ENCODE measurements at regions not wholly inside any gene's neighbourhood (a gene's known extent, or its start where the extent isn't known, plus 50 kb on each side); places are given as distances from the start of the nearest gene placed in this dataset.

DNA sequence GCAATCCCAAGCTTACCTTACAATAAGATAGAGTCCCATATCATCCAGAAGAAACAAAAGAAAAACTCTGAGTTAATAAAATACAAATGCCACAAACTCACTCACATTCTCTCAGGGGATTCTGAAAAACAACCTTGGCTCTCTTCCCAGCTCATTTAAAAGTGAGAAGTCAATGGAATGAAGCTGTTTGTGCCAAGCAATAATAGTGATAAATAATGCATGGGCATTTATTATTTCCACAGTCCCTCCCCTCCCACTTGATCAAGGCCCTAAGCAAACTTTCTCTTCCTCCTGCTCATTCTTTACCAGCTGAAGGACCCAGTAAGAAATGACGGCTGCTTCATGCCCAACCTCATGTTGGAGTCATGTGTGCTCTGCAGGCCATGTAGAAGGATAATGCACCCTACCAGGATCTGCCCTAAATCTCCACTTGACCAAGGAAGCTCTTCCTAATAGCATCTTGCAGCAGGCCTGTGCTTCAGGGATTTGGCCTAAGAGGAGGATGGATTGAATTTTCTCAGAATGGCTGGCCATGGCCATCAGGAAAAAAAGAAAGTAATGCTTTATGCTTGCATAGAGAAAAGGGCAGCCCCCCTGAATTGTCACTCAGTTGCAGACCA, 451.3 kb downstream of the GPAM start:
- BruUV-seq (replicated peaks): no TSS peak
- no peak overlapping the region for H3K4me2 ChIP-seq
- no peaks in the 10 kb centered on the region for H3F3A ChIP-seq (ENCODE audit: insufficient read depth, low read depth)
- intact Hi-C loops (cut with micrococcal nuclease; ENCODE audit: unreplicated experiment): no loop called here
- no peak for TF ChIP-seq EZH2 (IDR thresholded peaks at IDR 0.05; ENCODE audit: low read depth)
- TF ChIP-seq, protein P1, sequence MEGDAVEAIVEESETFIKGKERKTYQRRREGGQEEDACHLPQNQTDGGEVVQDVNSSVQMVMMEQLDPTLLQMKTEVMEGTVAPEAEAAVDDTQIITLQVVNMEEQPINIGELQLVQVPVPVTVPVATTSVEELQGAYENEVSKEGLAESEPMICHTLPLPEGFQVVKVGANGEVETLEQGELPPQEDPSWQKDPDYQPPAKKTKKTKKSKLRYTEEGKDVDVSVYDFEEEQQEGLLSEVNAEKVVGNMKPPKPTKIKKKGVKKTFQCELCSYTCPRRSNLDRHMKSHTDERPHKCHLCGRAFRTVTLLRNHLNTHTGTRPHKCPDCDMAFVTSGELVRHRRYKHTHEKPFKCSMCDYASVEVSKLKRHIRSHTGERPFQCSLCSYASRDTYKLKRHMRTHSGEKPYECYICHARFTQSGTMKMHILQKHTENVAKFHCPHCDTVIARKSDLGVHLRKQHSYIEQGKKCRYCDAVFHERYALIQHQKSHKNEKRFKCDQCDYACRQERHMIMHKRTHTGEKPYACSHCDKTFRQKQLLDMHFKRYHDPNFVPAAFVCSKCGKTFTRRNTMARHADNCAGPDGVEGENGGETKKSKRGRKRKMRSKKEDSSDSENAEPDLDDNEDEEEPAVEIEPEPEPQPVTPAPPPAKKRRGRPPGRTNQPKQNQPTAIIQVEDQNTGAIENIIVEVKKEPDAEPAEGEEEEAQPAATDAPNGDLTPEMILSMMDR (conservative IDR thresholded peaks at IDR 0.05): no peak
- no peak overlapping the region for H3K4me3 ChIP-seq
- H3K9me2 ChIP-seq (ENCODE audit: insufficient read depth): no peaks in the 10 kb centered on the region
- ChIA-PET CTCF (no interaction called here), POLR2A (ENCODE audit: unreplicated experiment) (no interaction called here)
- DNase-seq: no peak
- H3K27me3 ChIP-seq (ENCODE audit: insufficient read depth, low read depth): no peaks in the 10 kb centered on the region
- H4K20me1 ChIP-seq (ENCODE audit: insufficient read depth): no peaks in the 10 kb centered on the region
- no peaks in the 10 kb centered on the region for H3K79me2 ChIP-seq (ENCODE audit: low read depth)
- no peaks in the 10 kb centered on the region for H3K36me3 ChIP-seq (ENCODE audit: low read depth)
- no peak overlapping the region for H3K27ac ChIP-seq
- H3K9me3 ChIP-seq (ENCODE audit: insufficient read depth, low read depth): no peaks in the 10 kb centered on the region
- H2AFZ ChIP-seq: no peak overlapping the region
- no peaks in the 10 kb centered on the region for H3K4me1 ChIP-seq (replicated peaks; ENCODE audit: insufficient read depth)

DNA sequence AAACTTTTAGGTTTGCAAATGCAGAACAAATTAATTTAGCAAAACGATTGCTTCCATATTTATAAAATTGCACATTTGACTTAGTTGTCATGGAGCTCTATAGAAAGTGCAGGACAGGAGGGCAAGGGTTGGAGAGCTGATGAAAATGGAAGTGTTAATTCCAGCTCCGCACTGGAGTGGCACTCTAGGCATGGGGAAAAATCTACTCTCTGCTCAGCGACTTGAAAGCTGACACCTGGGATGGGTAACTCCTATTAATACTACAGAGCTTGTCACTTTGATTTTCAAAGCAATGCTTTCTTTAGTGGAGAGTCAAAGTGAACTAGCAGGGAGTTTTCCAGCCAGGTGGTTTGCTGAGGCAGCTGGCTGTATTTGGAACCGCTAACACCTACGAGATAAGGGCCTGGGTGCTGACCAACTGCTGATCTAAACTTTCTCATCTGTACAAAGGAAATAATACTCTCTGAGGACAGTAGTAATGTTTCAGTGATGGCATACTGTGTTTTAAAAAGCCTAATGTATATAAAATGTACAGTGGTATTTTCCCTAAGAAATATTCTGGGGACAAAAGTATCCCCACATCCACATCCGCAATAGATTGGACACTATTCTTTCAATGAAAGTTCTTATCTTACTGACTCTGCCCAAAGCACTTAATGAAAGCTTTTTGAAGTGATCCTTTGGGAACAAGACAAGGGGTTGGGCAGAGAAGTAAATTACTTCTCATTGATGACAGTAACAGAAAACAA, 444.3 kb downstream of the GPAM start:
- Histone ChIP-seq H3K4me1 (replicated peaks; ENCODE audit: insufficient read depth) (no peaks in the 10 kb centered on the region), H3K27me3 (ENCODE audit: insufficient read depth, low read depth) (no peaks in the 10 kb centered on the region), H2AFZ (no peak overlapping the region), H3K9me2 (ENCODE audit: insufficient read depth) (no peaks in the 10 kb centered on the region), H3K27ac (no peak overlapping the region), H3F3A (ENCODE audit: insufficient read depth, low read depth) (no peaks in the 10 kb centered on the region), H3K79me2 (ENCODE audit: low read depth) (no peaks in the 10 kb centered on the region), H3K4me2 (no peak overlapping the region), H3K36me3 (ENCODE audit: low read depth) (no peaks in the 10 kb centered on the region), H3K9me3 (ENCODE audit: insufficient read depth, low read depth) (no peaks in the 10 kb centered on the region), H4K20me1 (ENCODE audit: insufficient read depth) (no peaks in the 10 kb centered on the region), H3K4me3 (no peak overlapping the region)
- no TSS peak for BruUV-seq (replicated peaks)
- TF ChIP-seq EZH2 (IDR thresholded peaks at IDR 0.05; ENCODE audit: low read depth): no peak
- TF ChIP-seq, protein P1 (conservative IDR thresholded peaks at IDR 0.05): no peak
- CTCF ChIA-PET: no interaction called here
- DNase-seq: no peak
- intact Hi-C loops (cut with micrococcal nuclease; ENCODE audit: unreplicated experiment): no loop called here
- POLR2A ChIA-PET (ENCODE audit: unreplicated experiment): no interaction called here

DNA sequence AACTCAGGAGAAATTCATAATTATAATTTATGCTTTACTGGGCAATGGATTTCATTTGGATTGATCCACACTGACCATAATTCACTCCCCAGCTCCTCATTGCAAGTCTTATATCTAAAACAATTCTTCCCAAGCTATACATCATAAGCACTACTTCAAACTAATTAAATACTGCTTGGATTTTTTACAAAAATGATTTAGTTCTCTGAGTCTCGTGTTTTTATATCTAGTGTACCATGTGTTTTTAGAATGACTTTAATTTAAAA, 443.8 kb downstream of the GPAM start:
- Histone ChIP-seq H3K27me3 (ENCODE audit: insufficient read depth, low read depth) (no peaks in the 10 kb centered on the region), H3K79me2 (ENCODE audit: low read depth) (no peaks in the 10 kb centered on the region), H3K36me3 (ENCODE audit: low read depth) (no peaks in the 10 kb centered on the region), H3K4me2 (no peak overlapping the region), H3K9me2 (ENCODE audit: insufficient read depth) (no peaks in the 10 kb centered on the region), H4K20me1 (ENCODE audit: insufficient read depth) (no peaks in the 10 kb centered on the region), H2AFZ (no peak overlapping the region), H3K4me1 (replicated peaks; ENCODE audit: insufficient read depth) (no peaks in the 10 kb centered on the region), H3F3A (ENCODE audit: insufficient read depth, low read depth) (no peaks in the 10 kb centered on the region), H3K27ac (no peak overlapping the region), H3K4me3 (no peak overlapping the region), H3K9me3 (ENCODE audit: insufficient read depth, low read depth) (no peaks in the 10 kb centered on the region)
- intact Hi-C loops (cut with micrococcal nuclease; ENCODE audit: unreplicated experiment): no loop called here
- POLR2A ChIA-PET (ENCODE audit: unreplicated experiment): no interaction called here
- BruUV-seq (replicated peaks): no TSS peak
- TF ChIP-seq EZH2 (IDR thresholded peaks at IDR 0.05; ENCODE audit: low read depth): no peak
- TF ChIP-seq, protein P1 (conservative IDR thresholded peaks at IDR 0.05): no peak
- CTCF ChIA-PET: no interaction called here
- DNase-seq: no peak
